H9 (cell line): ENCODE measurements at regions not wholly inside any gene's neighbourhood (a gene's known extent, or its start where the extent isn't known, plus 50 kb on each side); places are given as distances from the start of the nearest gene placed in this dataset.

ENCODE experiments used
- DNase-seq: peaks from one replicate; pipeline ENCODE4 v3.0.0-alpha.2; 2017
- H2AFZ ChIP-seq: one replicate; pipeline ENCODE4 v1.6.1; 2013; ENCODE audit warnings: mild to moderate bottlenecking, low read length, control low read depth, moderate library complexity
- H2AK5ac ChIP-seq: 2 replicates; pipeline ENCODE4 v1.6.1; 2013; ENCODE audit warnings: low read length, control low read depth, mixed read lengths; ENCODE audit not compliant: insufficient read length
- H2BK120ac ChIP-seq: one replicate; pipeline ENCODE4 v1.6.1; 2013; ENCODE audit warnings: low read depth, mild to moderate bottlenecking, low read length, control low read depth, inconsistent platforms; ENCODE audit not compliant: poor library complexity, severe bottlenecking
- H2BK12ac ChIP-seq: 2 replicates; pipeline ENCODE4 v1.6.1; 2013; ENCODE audit warnings: low read length, control low read depth, mixed read lengths, low read depth; ENCODE audit not compliant: insufficient read length
- H2BK15ac ChIP-seq: 2 replicates; pipeline ENCODE4 v1.6.1; 2013; ENCODE audit warnings: low read depth, low read length, control low read depth
- H2BK20ac ChIP-seq: one replicate; pipeline ENCODE4 v1.6.1; 2013; ENCODE audit warnings: low read depth, mild to moderate bottlenecking, low read length, control low read depth, inconsistent platforms; ENCODE audit not compliant: poor library complexity, severe bottlenecking
- H2BK5ac ChIP-seq: 2 replicates; pipeline ENCODE4 v1.6.1; 2013; ENCODE audit warnings: low read length, control low read depth, mixed read lengths; ENCODE audit not compliant: insufficient read length
- H3K14ac ChIP-seq: 2 replicates; pipeline ENCODE4 v1.6.1; 2013; ENCODE audit warnings: low read length, control low read depth; ENCODE audit not compliant: insufficient read depth
- H3K18ac ChIP-seq: 2 replicates; pipeline ENCODE4 v1.6.1; 2013; ENCODE audit warnings: low read depth, mild to moderate bottlenecking, mixed read lengths, low read length, control low read depth; ENCODE audit not compliant: insufficient read length
- H3K23ac ChIP-seq: 2 replicates; pipeline ENCODE4 v1.6.1; 2013; ENCODE audit warnings: low read length, control low read depth, mixed read lengths, low read depth; ENCODE audit not compliant: insufficient read length
- H3K23me2 ChIP-seq: 2 replicates; pipeline ENCODE4 v1.6.1; 2013; ENCODE audit warnings: low read depth, mild to moderate bottlenecking, mixed read lengths, low read length, control low read depth; ENCODE audit not compliant: insufficient read length, poor library complexity, severe bottlenecking
- H3K27ac ChIP-seq: 2 replicates; pipeline ENCODE4 v1.5.1; 2013; ENCODE audit warnings: low read length, control low read depth, mixed read lengths, low read depth; ENCODE audit not compliant: insufficient read length
- H3K27me3 ChIP-seq: 2 replicates; pipeline ENCODE4 v1.6.1; 2013; ENCODE audit warnings: low read length, control low read depth, inconsistent platforms; ENCODE audit not compliant: insufficient read depth
- H3K4ac ChIP-seq: 2 replicates; pipeline ENCODE4 v1.6.1; 2013; ENCODE audit warnings: low read depth, mild to moderate bottlenecking, control low read depth, inconsistent platforms, low read length, moderate library complexity
- H3K4me1 ChIP-seq: 2 replicates; pipeline ENCODE4 v1.6.1; 2013; ENCODE audit warnings: low read length, control low read depth, inconsistent platforms; ENCODE audit not compliant: insufficient read depth
- H3K4me2 ChIP-seq: 2 replicates; pipeline ENCODE4 v1.6.1; 2013; ENCODE audit warnings: low read length, control low read depth, mixed read lengths; ENCODE audit not compliant: insufficient read length, insufficient read depth
- H3K56ac ChIP-seq: 2 replicates; pipeline ENCODE4 v1.6.1; 2013; ENCODE audit warnings: low read depth, mild to moderate bottlenecking, mixed read lengths, low read length, control low read depth; ENCODE audit not compliant: insufficient read length
- H3K79me1 ChIP-seq: 2 replicates; pipeline ENCODE4 v1.6.1; 2013; ENCODE audit warnings: low read depth, mild to moderate bottlenecking, moderate library complexity, low read length, control low read depth, inconsistent platforms; ENCODE audit not compliant: insufficient read depth, poor library complexity, severe bottlenecking
- H3K79me2 ChIP-seq: 2 replicates; pipeline ENCODE4 v1.6.1; 2013; ENCODE audit warnings: low read length, control low read depth, inconsistent platforms; ENCODE audit not compliant: insufficient read depth
- H3K9ac ChIP-seq: 2 replicates; pipeline ENCODE4 v1.6.1; 2013; ENCODE audit warnings: low read length, control low read depth, mixed read lengths; ENCODE audit not compliant: insufficient read length; ENCODE audit errors: extremely low read depth
- H3K9me3 ChIP-seq: one replicate; pipeline ENCODE4 v1.6.1; 2013; ENCODE audit warnings: low read depth, low read length, inconsistent platforms; ENCODE audit not compliant: control insufficient read depth
- H3T11ph ChIP-seq: one replicate; pipeline ENCODE4 v1.6.1; 2013; ENCODE audit warnings: mild to moderate bottlenecking, low read length, control low read depth, inconsistent platforms
- H4K20me1 ChIP-seq: one replicate; pipeline ENCODE4 v1.6.1; 2013; ENCODE audit not compliant: control insufficient read depth, insufficient read length, insufficient read depth
- H4K5ac ChIP-seq: 2 replicates; pipeline ENCODE4 v1.6.1; 2013; ENCODE audit warnings: low read depth, mild to moderate bottlenecking, mixed read lengths, low read length, control low read depth; ENCODE audit not compliant: insufficient read length
- H4K8ac ChIP-seq: replicated peaks from 2 replicates; pipeline ENCODE4 v1.6.1; 2013; ENCODE audit warnings: low read length, control low read depth, mixed read lengths, low read depth; ENCODE audit not compliant: insufficient read length
- H4K91ac ChIP-seq: 2 replicates; pipeline ENCODE4 v1.6.1; 2013; ENCODE audit warnings: low read depth, mild to moderate bottlenecking, moderate library complexity, mixed read lengths, low read length, control low read depth; ENCODE audit not compliant: insufficient read length
- H3K27ac Mint-ChIP-seq, 3 experiments: 2 replicates in 2 of 3; 3 replicates in 1 of 3; pipeline ENCODE4 v1.8.0; 2020 to 2021; ENCODE audit warnings: mixed read lengths in 3 of 3, mild to moderate bottlenecking in 1 of 3, moderate library complexity in 1 of 3
- H3K27me3 Mint-ChIP-seq: 2 replicates; pipeline ENCODE4 v1.8.0; 2021; ENCODE audit warnings: low read depth, mild to moderate bottlenecking, moderate library complexity, mixed read lengths
- H3K36me3 Mint-ChIP-seq, 3 experiments: 2 replicates in 2 of 3; 3 replicates in 1 of 3; pipeline ENCODE4 v1.8.0; 2020 to 2021; ENCODE audit warnings: low read depth in 3 of 3, mixed read lengths in 3 of 3; ENCODE audit not compliant: insufficient read depth in 1 of 3
- H3K4me1 Mint-ChIP-seq, 2 experiments: 2 replicates each; pipeline ENCODE4 v1.8.0; 2020; ENCODE audit warnings: mixed read lengths in 2 of 2
- H3K4me3 Mint-ChIP-seq, 2 experiments: 2 replicates in 1 of 2; 3 replicates in 1 of 2; pipeline ENCODE4 v1.8.0; 2020 to 2021; ENCODE audit warnings: mild to moderate bottlenecking in 2 of 2, mixed read lengths in 2 of 2, moderate library complexity in 1 of 2
- H3K9me3 Mint-ChIP-seq, 2 experiments: 2 replicates in 1 of 2; 3 replicates in 1 of 2; pipeline ENCODE4 v1.8.0; 2020; ENCODE audit warnings: mild to moderate bottlenecking in 2 of 2, mixed read lengths in 2 of 2, moderate library complexity in 1 of 2
- TF ChIP-seq, protein P1 (sequence below): fragments of 200-600 bp; sonication (generic); conservative IDR thresholded peaks from 3 replicates; pipeline ENCODE4 v1.8.0; 2021; ENCODE audit warnings: antibody characterized with exemption, mild to moderate bottlenecking

DNA sequence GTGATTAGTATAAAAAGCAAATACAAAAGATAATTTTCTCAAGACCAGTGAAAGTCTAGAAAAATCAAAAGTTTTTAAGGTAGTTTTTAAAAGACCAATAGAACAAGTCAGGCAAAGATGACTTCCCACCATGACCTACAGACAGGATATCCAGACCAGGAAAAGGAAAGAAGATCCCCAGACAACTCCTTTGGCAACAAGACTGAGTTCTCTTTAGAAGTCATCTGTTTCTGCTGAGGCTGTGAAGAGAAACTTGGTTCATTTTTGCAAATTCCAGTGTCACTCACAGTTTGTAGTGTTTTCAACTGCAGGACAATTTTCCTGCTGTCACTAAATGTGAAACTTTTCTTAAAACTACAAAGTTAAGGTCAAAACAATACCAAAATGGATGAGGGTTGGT is 240.9 kb upstream of the SIX2 start:
- no peaks in the 10 kb centered on the region for H3K23me2 ChIP-seq
- H3K4me1 Mint-ChIP-seq = no peaks in the 10 kb centered on the region
- no peak overlapping the region for H3K4ac ChIP-seq

More for the DNA sequence above, 240.9 kb upstream of the SIX2 start:
- Histone ChIP-seq H3K14ac (no peak overlapping the region), H2BK12ac (no peak overlapping the region), H2BK20ac (no peak overlapping the region), H3K9ac (no peak overlapping the region), H3K79me1 (no peaks in the 10 kb centered on the region), H4K8ac (no peak overlapping the region), H3K56ac (no peak overlapping the region), H3K4me2 (no peak overlapping the region), H2AFZ (no peak overlapping the region), H3K4me1 (no peaks in the 10 kb centered on the region), H2BK120ac (no peak overlapping the region), H3K23ac (no peak overlapping the region), H4K20me1 (no peaks in the 10 kb centered on the region), H3K79me2 (no peaks in the 10 kb centered on the region), H3K27me3 (no peaks in the 10 kb centered on the region), H2BK15ac (no peak overlapping the region), H3K9me3 (no peaks in the 10 kb centered on the region), H3K18ac (no peak overlapping the region), H2AK5ac (no peak overlapping the region), H3K27ac (no peak overlapping the region), H4K5ac (no peak overlapping the region), H2BK5ac (no peak overlapping the region), H4K91ac (no peak overlapping the region), H3T11ph (no peak overlapping the region)
- DNase-seq = no peak
- Mint-ChIP-seq H3K36me3 (no peaks in the 10 kb centered on the region), H3K27me3 (no peaks in the 10 kb centered on the region), H3K27ac (no peak overlapping the region), H3K9me3 (no peaks in the 10 kb centered on the region; a peak in 1 of 5 replicates), H3K4me3 (no peak overlapping the region)
- TF ChIP-seq, protein P1, sequence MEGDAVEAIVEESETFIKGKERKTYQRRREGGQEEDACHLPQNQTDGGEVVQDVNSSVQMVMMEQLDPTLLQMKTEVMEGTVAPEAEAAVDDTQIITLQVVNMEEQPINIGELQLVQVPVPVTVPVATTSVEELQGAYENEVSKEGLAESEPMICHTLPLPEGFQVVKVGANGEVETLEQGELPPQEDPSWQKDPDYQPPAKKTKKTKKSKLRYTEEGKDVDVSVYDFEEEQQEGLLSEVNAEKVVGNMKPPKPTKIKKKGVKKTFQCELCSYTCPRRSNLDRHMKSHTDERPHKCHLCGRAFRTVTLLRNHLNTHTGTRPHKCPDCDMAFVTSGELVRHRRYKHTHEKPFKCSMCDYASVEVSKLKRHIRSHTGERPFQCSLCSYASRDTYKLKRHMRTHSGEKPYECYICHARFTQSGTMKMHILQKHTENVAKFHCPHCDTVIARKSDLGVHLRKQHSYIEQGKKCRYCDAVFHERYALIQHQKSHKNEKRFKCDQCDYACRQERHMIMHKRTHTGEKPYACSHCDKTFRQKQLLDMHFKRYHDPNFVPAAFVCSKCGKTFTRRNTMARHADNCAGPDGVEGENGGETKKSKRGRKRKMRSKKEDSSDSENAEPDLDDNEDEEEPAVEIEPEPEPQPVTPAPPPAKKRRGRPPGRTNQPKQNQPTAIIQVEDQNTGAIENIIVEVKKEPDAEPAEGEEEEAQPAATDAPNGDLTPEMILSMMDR = no peak
